ENCODE measurements at regions not wholly inside any gene's neighbourhood (a gene's known extent, or its start where the extent isn't known, plus 50 kb on each side); places are given as distances from the start of the nearest gene placed in this dataset.
"Not testable (repeated sequence)": the region's sequence is repeated elsewhere in the genome, so short reads cannot be mapped to it uniquely, and the experiment has no call there.

DNA sequence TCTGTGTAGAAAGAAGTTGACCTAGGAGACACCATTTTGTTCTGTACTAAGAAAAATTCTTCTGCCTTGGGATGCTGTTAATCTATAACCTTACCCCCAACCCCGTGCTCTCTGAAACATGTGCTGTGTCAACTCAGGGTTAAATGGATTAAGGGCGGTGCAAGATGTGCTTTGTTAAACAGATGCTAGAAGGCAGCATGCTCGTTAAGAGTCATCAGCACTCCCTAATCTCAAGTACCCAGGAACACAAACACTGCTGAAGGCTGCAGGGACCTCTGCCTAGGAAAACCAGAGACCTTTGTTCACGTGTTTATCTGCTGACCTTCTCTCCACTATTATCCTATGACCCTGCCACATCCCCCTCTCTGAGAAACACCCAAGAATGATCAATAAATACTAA is 127.9 kb upstream of the MED14 start:
- H3K4me3 ChIP-seq (ENCODE audit: extremely low read depth in 1 of 4, insufficient read depth in 2 of 4, low read depth in 3 of 4, low read length in 4 of 4); H3K79me2 ChIP-seq (ENCODE audit: control insufficient read depth in 1 of 2, insufficient read depth in 2 of 2, low read length in 2 of 2); H3K27ac ChIP-seq (ENCODE audit: low read depth, low read length); POLR2A ChIA-PET (ENCODE audit: partially characterized antibody); H4K8ac ChIP-seq (ENCODE audit: extremely low read depth, insufficient read depth, low read length); H2BK20ac ChIP-seq (ENCODE audit: low read length); DNase-seq (ENCODE audit: low read depth in 1 of 2, low spot score in 2 of 2); H2BK120ac ChIP-seq (replicated peaks; ENCODE audit: low read depth, low read length); H2BK12ac ChIP-seq (ENCODE audit: low read depth, low read length); H3K14ac ChIP-seq (ENCODE audit: insufficient read length); CTCF ChIA-PET (ENCODE audit: partially characterized antibody); H3K9ac ChIP-seq (replicated peaks in 1 of 4; ENCODE audit: extremely low read depth in 1 of 4, low read depth in 3 of 4, low read length in 3 of 4); H3K56ac ChIP-seq (replicated peaks; ENCODE audit: insufficient read length, low read depth, low read length); FAIRE-seq; H3K79me1 ChIP-seq (ENCODE audit: low read depth, low read length); H4K20me1 ChIP-seq (replicated peaks in 1 of 2; ENCODE audit: control insufficient read depth in 1 of 2, insufficient read depth in 2 of 2, low read length in 2 of 2); H4K91ac ChIP-seq (replicated peaks; ENCODE audit: insufficient read length, low read length); H3K36me3 ChIP-seq (ENCODE audit: control insufficient read depth in 2 of 4, insufficient read depth in 4 of 4, low read length in 3 of 4); H3K27me3 ChIP-seq (replicated peaks in 1 of 4; ENCODE audit: control insufficient read depth in 3 of 4, extremely low read depth in 1 of 4, insufficient read depth in 3 of 4, low read length in 3 of 4); H2AK5ac ChIP-seq (ENCODE audit: low read depth, low read length); H2BK15ac ChIP-seq (ENCODE audit: low read length); H3K23ac ChIP-seq (ENCODE audit: insufficient read length); H3K4me2 ChIP-seq (ENCODE audit: insufficient read depth in 1 of 2, low read depth in 2 of 2, low read length in 2 of 2); H2BK5ac ChIP-seq (ENCODE audit: low read depth, low read length); H3K4ac ChIP-seq (replicated peaks; ENCODE audit: insufficient read length, low read depth, low read length); H3K23me2 ChIP-seq (ENCODE audit: low read depth, low read length); H2AFZ ChIP-seq (ENCODE audit: low read length); H4K5ac ChIP-seq (ENCODE audit: insufficient read length, low read depth, low read length); H3K18ac ChIP-seq (ENCODE audit: extremely low read depth, low read length); H3K4me1 ChIP-seq (replicated peaks in 1 of 4; ENCODE audit: control insufficient read depth in 3 of 4, insufficient read depth in 4 of 4, low read length in 3 of 4): not testable (repeated sequence)
- WGBS, 2 experiments (ENCODE audit: extremely low coverage in 1 of 2, insufficient coverage in 1 of 2, insufficient read length in 1 of 2, insufficient replicate concordance in 2 of 2, low coverage in 1 of 2, low lambda C conversion rate in 2 of 2, missing lambda C conversion rate in 1 of 2), result 100% methylated on average over 3 of the region's 4 CpGs; no CpG with 5 or more reads in 1 of the 2 experiments
- peaks cover 14 to 31% of the 10 kb centered on the region in 2 experiments for H3K9me3 ChIP-seq (ENCODE audit: insufficient read depth in 2 of 2, low read depth in 1 of 2, low read length in 1 of 2)

Measured in H1 (cell line).